GM19238 (cell line): ENCODE measurements at regions not wholly inside any gene's neighbourhood (a gene's known extent, or its start where the extent isn't known, plus 50 kb on each side); places are given as distances from the start of the nearest gene placed in this dataset.
"Not testable (repeated sequence)": the region's sequence is repeated elsewhere in the genome, so short reads cannot be mapped to it uniquely, and the experiment has no call there.

ENCODE experiments used
- DNase-seq: peaks from one replicate; pipeline ENCODE4 v3.0.0; 2011; ENCODE audit warnings: low spot score; ENCODE audit not compliant: insufficient read length

GRCh38 chr1:58836408-58836807 is 52.6 kb upstream of the JUN start:
- no peak for DNase-seq

GRCh38 chr1:58837886-58838285 is 54.0 kb upstream of the JUN start:
- DNase-seq, result no peak

GRCh38 chr1:58839147-58839795 is 55.4 kb upstream of the JUN start:
- no peak for DNase-seq

GRCh38 chr1:58839846-58840835 is 56.3 kb upstream of the JUN start:
- DNase-seq, result no peak

- DNase-seq, result no peak
Observed at GRCh38 chr1:58841455-58841854, 57.6 kb upstream of the JUN start.

- no peak for DNase-seq
Observed at GRCh38 chr1:58842941-58843340, 59.1 kb upstream of the JUN start.

- DNase-seq, result no peak
Observed at GRCh38 chr1:58844176-58844575, 60.3 kb upstream of the JUN start.

- DNase-seq, result no peak
Observed at GRCh38 chr1:58845942-58846341, 62.1 kb upstream of the JUN start.

- DNase-seq, result no peak
Observed at GRCh38 chr1:58848818-58849411, 65.1 kb upstream of the JUN start.

- DNase-seq, result no peak
Observed at GRCh38 chr1:58849551-58849950, 65.7 kb upstream of the JUN start.

- no peak for DNase-seq
Observed at GRCh38 chr1:58850636-58851035, 66.8 kb upstream of the JUN start.

GRCh38 chr1:58852731-58853485 is 69.1 kb upstream of the JUN start:
- no peak for DNase-seq

- no peak for DNase-seq
Observed at GRCh38 chr1:58854576-58854975, 70.7 kb upstream of the JUN start.

GRCh38 chr1:58855274-58856165 is 71.7 kb upstream of the JUN start:
- no peak for DNase-seq

- DNase-seq, result not testable (repeated sequence)
Observed at GRCh38 chr1:58856281-58856680, 72.4 kb upstream of the JUN start.

- DNase-seq, result peak; percentile 23
Observed at GRCh38 chr1:58857680-58858673, 74.1 kb upstream of the JUN start.

GRCh38 chr1:58859769-58860485 is 76.1 kb upstream of the JUN start:
- no peak for DNase-seq

GRCh38 chr1:58861076-58861475 is 77.2 kb upstream of the JUN start:
- no peak for DNase-seq

GRCh38 chr1:58861506-58861905 is 77.7 kb upstream of the JUN start:
- no peak for DNase-seq
